Mesendoderm (in vitro differentiated cells): ENCODE measurements at regions not wholly inside any gene's neighbourhood (a gene's known extent, or its start where the extent isn't known, plus 50 kb on each side); places are given as distances from the start of the nearest gene placed in this dataset.

ENCODE experiments used
- DNase-seq: peaks from one replicate; pipeline ENCODE4 v3.0.0; 2013
- H2AK5ac ChIP-seq: 2 replicates; pipeline ENCODE4 v1.6.1; 2013; ENCODE audit warnings: low read length, inconsistent platforms
- H2BK120ac ChIP-seq: 2 replicates; pipeline ENCODE4 v1.6.1; 2013; ENCODE audit warnings: low read depth, mild to moderate bottlenecking, low read length, moderate library complexity, mixed read lengths
- H2BK15ac ChIP-seq: replicated peaks from 2 replicates; pipeline ENCODE4 v1.6.1; 2013; ENCODE audit warnings: low read depth, mild to moderate bottlenecking, moderate library complexity
- H2BK5ac ChIP-seq: 2 replicates; pipeline ENCODE4 v1.6.1; 2013; ENCODE audit warnings: low read length, inconsistent platforms
- H3K18ac ChIP-seq: 2 replicates; pipeline ENCODE4 v1.6.1; 2013; ENCODE audit warnings: mild to moderate bottlenecking, low read length, mixed read lengths
- H3K23ac ChIP-seq: one replicate; pipeline ENCODE4 v1.6.1; 2013; ENCODE audit warnings: low read length
- H3K27ac ChIP-seq: 2 replicates; pipeline ENCODE4 v1.5.1; 2013; ENCODE audit warnings: low read depth, mild to moderate bottlenecking, inconsistent platforms, low read length, moderate library complexity
- H3K27me3 ChIP-seq: 2 replicates; pipeline ENCODE4 v1.6.1; 2013; ENCODE audit warnings: low read length, control low read depth, mild to moderate bottlenecking, inconsistent platforms; ENCODE audit not compliant: insufficient read depth, poor library complexity
- H3K36me3 ChIP-seq: 2 replicates; pipeline ENCODE4 v1.6.1; 2013; ENCODE audit warnings: low read length, inconsistent platforms; ENCODE audit not compliant: control insufficient read depth, insufficient read depth
- H3K4ac ChIP-seq: one replicate; pipeline ENCODE4 v1.6.1; 2013; ENCODE audit warnings: low read depth, mild to moderate bottlenecking, low read length, moderate library complexity
- H3K4me1 ChIP-seq: 2 replicates; pipeline ENCODE4 v1.6.1; 2013; ENCODE audit warnings: low read depth, low read length, inconsistent platforms; ENCODE audit not compliant: control insufficient read depth
- H3K4me2 ChIP-seq: 2 replicates; pipeline ENCODE4 v1.6.1; 2013; ENCODE audit warnings: low read length
- H3K4me3 ChIP-seq: 2 replicates; pipeline ENCODE4 v1.5.1; 2013; ENCODE audit warnings: mild to moderate bottlenecking, low read length
- H3K56ac ChIP-seq: one replicate; pipeline ENCODE4 v1.6.1; 2013; ENCODE audit warnings: low read length
- H3K79me1 ChIP-seq: 2 replicates; pipeline ENCODE4 v1.6.1; 2013; ENCODE audit warnings: low read length, inconsistent platforms
- H3K79me2 ChIP-seq: 2 replicates; pipeline ENCODE4 v1.6.1; 2013; ENCODE audit warnings: mild to moderate bottlenecking, low read length; ENCODE audit not compliant: control insufficient read depth, insufficient read depth
- H3K9ac ChIP-seq: 2 replicates; pipeline ENCODE4 v1.6.1; 2013; ENCODE audit warnings: low read length, inconsistent platforms
- H4K5ac ChIP-seq: one replicate; pipeline ENCODE4 v1.6.1; 2013; ENCODE audit warnings: low read length
- H4K8ac ChIP-seq: one replicate; pipeline ENCODE4 v1.6.1; 2013; ENCODE audit warnings: low read depth, mild to moderate bottlenecking, control low read depth, low read length, moderate library complexity
- WGBS: extraction: QIAGEN DNeasy Blood & Tissue Kit; methylation state at CpG from one replicate; pipeline ENCODE4 v1.1.7; 2013; ENCODE audit warnings: low lambda C conversion rate, missing lambda C conversion rate; ENCODE audit not compliant: insufficient coverage; ENCODE audit errors: extremely low coverage; 5-methylcytosine and 5-hydroxymethylcytosine counted together

GRCh38 chr4:41408150-41408549 lies 129.8 kb upstream of the LIMCH1 start:
- Histone ChIP-seq H3K4me2 (no peak overlapping the region), H3K4me3 (no peak overlapping the region), H3K79me2 (no peaks in the 10 kb centered on the region), H3K36me3 (no peaks in the 10 kb centered on the region), H4K5ac (no peak overlapping the region), H3K27me3 (no peaks in the 10 kb centered on the region), H2BK15ac (no peak overlapping the region), H3K27ac (no peak overlapping the region), H2AK5ac (no peak overlapping the region), H3K9ac (no peak overlapping the region), H4K8ac (no peak overlapping the region), H2BK5ac (no peak overlapping the region), H3K4me1 (peaks cover 2% of the 10 kb centered on the region), H3K23ac (no peak overlapping the region), H3K4ac (no peak overlapping the region), H3K79me1 (no peaks in the 10 kb centered on the region), H3K18ac (no peak overlapping the region), H2BK120ac (no peak overlapping the region), H3K56ac (no peak overlapping the region)
- DNase-seq, result no peak
- no CpG with 5 or more reads among the region's 1 CpG for WGBS

GRCh38 chr4:41408859-41409593 lies 128.9 kb upstream of the LIMCH1 start:
- Histone ChIP-seq H2BK15ac (no peak overlapping the region), H3K4me2 (no peak overlapping the region), H4K8ac (no peak overlapping the region), H2BK120ac (no peak overlapping the region), H3K27me3 (no peaks in the 10 kb centered on the region), H2BK5ac (no peak overlapping the region), H3K4me1 (peaks cover 2% of the 10 kb centered on the region), H3K18ac (no peak overlapping the region), H3K4ac (no peak overlapping the region), H3K36me3 (no peaks in the 10 kb centered on the region), H3K4me3 (no peak overlapping the region), H3K27ac (no peak overlapping the region), H2AK5ac (no peak overlapping the region), H4K5ac (no peak overlapping the region), H3K79me2 (no peaks in the 10 kb centered on the region), H3K23ac (no peak overlapping the region), H3K9ac (no peak overlapping the region), H3K56ac (no peak overlapping the region), H3K79me1 (no peaks in the 10 kb centered on the region)
- no CpG with 5 or more reads among the region's 4 CpGs for WGBS
- DNase-seq, result no peak

DNA sequence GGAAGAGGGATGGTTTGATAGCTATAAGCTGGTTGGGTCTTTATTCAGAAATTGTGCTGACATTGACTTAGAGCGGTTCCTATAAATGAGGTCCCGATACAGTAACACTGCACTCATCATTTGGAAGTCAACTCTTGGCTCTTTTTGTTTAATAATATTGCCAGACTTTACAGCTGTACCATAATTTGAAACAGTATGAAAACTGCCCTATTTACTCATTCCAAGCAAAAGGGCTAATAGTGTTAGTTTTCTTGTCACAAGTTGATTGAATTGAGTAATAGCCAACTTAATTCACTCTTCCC lies 128.4 kb upstream of the LIMCH1 start:
- Histone ChIP-seq H2BK120ac (no peak overlapping the region), H3K4me2 (no peak overlapping the region), H3K23ac (no peak overlapping the region), H3K36me3 (no peaks in the 10 kb centered on the region), H3K56ac (no peak overlapping the region), H3K9ac (no peak overlapping the region), H3K27me3 (no peaks in the 10 kb centered on the region), H3K4ac (no peak overlapping the region), H2BK5ac (no peak overlapping the region), H3K4me3 (no peak overlapping the region), H4K5ac (no peak overlapping the region), H3K4me1 (peaks cover 2% of the 10 kb centered on the region), H3K27ac (no peak overlapping the region), H3K79me1 (no peaks in the 10 kb centered on the region), H2BK15ac (no peak overlapping the region), H2AK5ac (no peak overlapping the region), H3K79me2 (no peaks in the 10 kb centered on the region), H4K8ac (no peak overlapping the region), H3K18ac (no peak overlapping the region)
- no peak for DNase-seq
- WGBS, result no CpG with 5 or more reads among the region's 2 CpGs

- Histone ChIP-seq H2BK120ac (no peak overlapping the region), H2BK15ac (no peak overlapping the region), H2AK5ac (no peak overlapping the region), H3K56ac (no peak overlapping the region), H3K27ac (no peak overlapping the region), H3K4me1 (peaks cover 2% of the 10 kb centered on the region), H3K23ac (no peak overlapping the region), H2BK5ac (no peak overlapping the region), H3K79me2 (no peaks in the 10 kb centered on the region), H3K18ac (no peak overlapping the region), H4K8ac (no peak overlapping the region), H3K4ac (no peak overlapping the region), H3K4me3 (no peak overlapping the region), H4K5ac (no peak overlapping the region), H3K79me1 (no peaks in the 10 kb centered on the region), H3K36me3 (no peaks in the 10 kb centered on the region), H3K27me3 (no peaks in the 10 kb centered on the region), H3K9ac (no peak overlapping the region), H3K4me2 (no peak overlapping the region)
- DNase-seq, result no peak
- WGBS, result no CpG with 5 or more reads among the region's 3 CpGs
These were observed 127.9 kb upstream of the LIMCH1 start for GRCh38 chr4:41410049-41410448.

DNA sequence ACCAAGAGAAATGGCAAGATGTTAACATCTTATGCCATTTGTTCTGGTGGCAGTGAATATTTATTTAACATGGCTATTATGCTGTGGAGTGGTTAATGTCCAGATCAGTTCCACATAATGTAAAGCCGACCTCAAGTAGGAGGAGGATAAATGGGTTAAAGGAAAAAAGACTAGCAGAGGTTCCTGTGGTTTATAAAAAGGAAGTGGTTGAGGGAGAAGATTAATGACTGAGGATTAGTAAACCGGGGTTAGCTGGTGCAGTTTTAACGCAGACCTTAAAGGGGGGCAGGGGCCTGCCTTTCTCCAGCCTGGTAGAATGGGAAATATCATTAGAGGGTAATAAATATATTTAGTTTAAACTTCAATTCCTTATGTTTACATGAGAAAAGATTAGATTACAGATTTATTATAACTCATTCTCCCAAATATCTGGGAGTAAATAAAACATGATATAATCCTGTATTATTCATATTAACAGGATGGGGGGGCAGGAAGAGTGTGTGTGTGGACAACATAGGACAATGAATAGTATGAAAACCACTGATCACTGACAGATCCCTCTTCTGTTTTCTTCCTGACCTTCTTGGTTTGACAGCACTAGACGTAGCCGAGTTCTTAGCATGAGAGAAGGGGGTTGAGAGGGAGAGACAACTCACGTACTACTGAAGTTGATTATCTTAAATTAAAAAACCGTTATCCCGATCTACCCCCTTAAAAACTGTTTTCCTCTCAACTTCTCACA lies 124.1 kb upstream of the LIMCH1 start:
- Histone ChIP-seq H3K79me2 (no peaks in the 10 kb centered on the region), H3K27ac (no peak overlapping the region), H2BK15ac (no peak overlapping the region), H3K4me1 (peaks cover 2% of the 10 kb centered on the region), H3K79me1 (no peaks in the 10 kb centered on the region), H3K4me3 (no peak overlapping the region), H3K56ac (no peak overlapping the region), H2BK5ac (no peak overlapping the region), H2BK120ac (no peak overlapping the region), H4K8ac (no peak overlapping the region), H3K18ac (no peak overlapping the region), H3K9ac (no peak overlapping the region), H3K4ac (no peak overlapping the region), H3K36me3 (no peaks in the 10 kb centered on the region), H3K27me3 (no peaks in the 10 kb centered on the region), H3K4me2 (no peak overlapping the region), H2AK5ac (no peak overlapping the region), H3K23ac (no peak overlapping the region), H4K5ac (no peak overlapping the region)
- DNase-seq, result no peak
- 100% methylated on average over 2 of the region's 8 CpGs for WGBS

- no peak overlapping the region for H3K18ac ChIP-seq
- H3K4ac ChIP-seq, result no peak overlapping the region
- H2BK120ac ChIP-seq, result no peak overlapping the region
- no CpG with 5 or more reads among the region's 7 CpGs for WGBS
- H3K27ac ChIP-seq, result no peak overlapping the region
- H3K4me2 ChIP-seq, result no peak overlapping the region
- H3K79me1 ChIP-seq, result no peaks in the 10 kb centered on the region
- H3K9ac ChIP-seq, result no peak overlapping the region
- H3K4me3 ChIP-seq, result no peak overlapping the region
- H2BK5ac ChIP-seq, result no peak overlapping the region
- no peak overlapping the region for H2AK5ac ChIP-seq
- H3K56ac ChIP-seq, result no peak overlapping the region
- DNase-seq, result no peak
- H4K8ac ChIP-seq, result no peak overlapping the region
- H4K5ac ChIP-seq, result no peak overlapping the region
- no peak overlapping the region for H2BK15ac ChIP-seq
- H3K23ac ChIP-seq, result no peak overlapping the region
- H3K4me1 ChIP-seq, result peaks cover 2% of the 10 kb centered on the region
- H3K36me3 ChIP-seq, result no peaks in the 10 kb centered on the region
- H3K27me3 ChIP-seq, result no peaks in the 10 kb centered on the region
- H3K79me2 ChIP-seq, result no peaks in the 10 kb centered on the region
These were observed 123.6 kb upstream of the LIMCH1 start for GRCh38 chr4:41414412-41414779.
